OCI-M1 (cell line): ENCODE measurements at regions not wholly inside any gene's neighbourhood (a gene's known extent, or its start where the extent isn't known, plus 50 kb on each side); places are given as distances from the start of the nearest gene placed in this dataset.
"Not testable (repeated sequence)": the region's sequence is repeated elsewhere in the genome, so short reads cannot be mapped to it uniquely, and the experiment has no call there.

Experiments
- DNase-seq: peaks from one replicate; lab custom pipeline; 2025; lab: John Stamatoyannopoulos, UW

DNA sequence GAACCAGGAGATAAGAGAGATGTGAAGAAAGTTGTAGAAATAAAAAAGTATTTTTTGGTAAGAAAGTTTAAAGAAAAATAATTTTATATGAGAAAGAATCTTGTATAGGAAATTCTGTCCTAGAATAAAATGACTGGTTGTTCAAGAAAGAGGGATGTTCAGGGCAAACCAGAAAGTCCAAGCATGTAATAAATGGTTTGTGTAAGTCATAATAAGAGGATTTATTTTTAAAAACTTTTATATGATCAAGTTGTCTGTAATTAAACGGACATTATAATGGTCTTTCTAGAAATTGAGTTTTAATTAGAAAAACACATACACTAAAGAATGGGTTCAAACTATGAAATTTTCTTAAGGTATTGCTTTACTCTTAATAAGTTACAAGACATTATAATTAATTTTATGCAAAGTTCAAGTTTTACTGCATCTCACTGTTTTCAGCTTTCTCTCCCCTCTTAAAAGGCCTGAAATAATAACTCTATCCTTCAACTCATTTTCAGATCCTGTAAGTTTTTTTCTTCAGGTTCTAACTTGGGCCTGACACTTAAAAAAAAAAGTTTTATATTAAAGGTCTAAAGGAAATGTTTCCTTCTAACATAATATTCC is 56.1 kb upstream of the ZNF300 start:
- DNase-seq = peak; percentile 61

DNA sequence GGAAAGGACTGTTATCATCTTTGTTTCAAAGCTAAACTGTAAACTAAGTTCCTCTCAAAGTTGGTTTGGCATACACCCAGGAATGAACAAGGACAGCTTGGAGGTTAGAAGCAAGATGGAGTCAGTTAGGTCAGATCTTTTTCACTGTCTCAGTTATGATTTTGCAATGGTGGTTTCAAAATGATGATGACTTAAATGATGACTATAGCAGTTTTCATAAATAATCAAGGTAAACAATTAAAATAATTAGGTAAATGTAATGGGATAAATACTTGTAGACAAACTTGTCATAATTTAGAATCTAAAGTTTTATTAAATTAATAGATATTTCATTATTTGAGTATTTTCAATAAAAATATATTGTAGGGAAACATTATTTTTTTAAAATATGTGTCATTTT is 55.5 kb upstream of the ZNF300 start:
- not testable (repeated sequence) for DNase-seq
